Thyroid gland (tissue), 4 donors: ENCODE measurements at regions not wholly inside any gene's neighbourhood (a gene's known extent, or its start where the extent isn't known, plus 50 kb on each side); places are given as distances from the start of the nearest gene placed in this dataset.
A peak's percentile ranks its signal among the peaks of the same experiment; 100 is the strongest.
"Not testable (repeated sequence)": the region's sequence is repeated elsewhere in the genome, so short reads cannot be mapped to it uniquely, and the experiment has no call there.

Experiments used
- DNase-seq, 2 donors: peaks; one replicate each; pipeline ENCODE4 v3.0.0-alpha.2; 2019
- H3K27ac ChIP-seq, 3 donors: fragments of 200-600 bp; sonication (generic); 1 replicate in 2 of 3; 2 replicates in 1 of 3; pipeline ENCODE4 v1.5.1; 2016 to 2019; ENCODE audit warnings: mild to moderate bottlenecking in 1 of 3, moderate library complexity in 1 of 3
- H3K27me3 ChIP-seq: fragments of 200-600 bp; sonication (generic); one replicate; pipeline ENCODE4 v1.5.1; 2019
- H3K36me3 ChIP-seq, 2 donors: fragments of 200-600 bp; sonication (generic); one replicate each; pipeline ENCODE4 v1.5.1; 2016 to 2019
- H3K4me1 ChIP-seq, 2 donors: fragments of 200-600 bp; sonication (generic); one replicate each; pipeline ENCODE4 v1.5.1; 2017 to 2019
- H3K4me3 ChIP-seq, 3 donors: fragments of 200-600 bp; sonication (generic); replicated peaks in 1 of 3; 1 replicate in 2 of 3; 2 replicates in 1 of 3; pipeline ENCODE4 v1.5.1; 2016; ENCODE audit warnings: mild to moderate bottlenecking in 1 of 3
- H3K9me3 ChIP-seq: fragments of 200-600 bp; sonication (generic); one replicate; pipeline ENCODE4 v1.5.1; 2017
- CTCF ChIP-seq, 6 experiments: fragments of 200-600 bp in 3 of 6; fragments of 450-650 bp in 3 of 6; sonication (generic) in 3 of 6; IDR thresholded peaks; one replicate each; pipeline ENCODE4 v1.5.1; 2016 to 2019; ENCODE audit warnings: antibody characterized with exemption in 6 of 6, mild to moderate bottlenecking in 2 of 6, inconsistent platforms in 1 of 6, moderate library complexity in 1 of 6
- POLR2A ChIP-seq, 2 donors: fragments of 450-650 bp; IDR thresholded peaks; one replicate each; pipeline ENCODE4 v1.6.1; 2017; ENCODE audit warnings: antibody characterized with exemption in 2 of 2, mild to moderate bottlenecking in 2 of 2, moderate library complexity in 1 of 2
- WGBS, 2 donors: methylation state at CpG; one replicate each; pipeline ENCODE4 v1.1.5; 2017; 5-methylcytosine and 5-hydroxymethylcytosine counted together
- intact Hi-C: fragments of 100-400 bp; cut with DNase I; formaldehyde crosslinking; loops from one replicate; pipeline ENCODE4 v1.15.1; 2023

DNA sequence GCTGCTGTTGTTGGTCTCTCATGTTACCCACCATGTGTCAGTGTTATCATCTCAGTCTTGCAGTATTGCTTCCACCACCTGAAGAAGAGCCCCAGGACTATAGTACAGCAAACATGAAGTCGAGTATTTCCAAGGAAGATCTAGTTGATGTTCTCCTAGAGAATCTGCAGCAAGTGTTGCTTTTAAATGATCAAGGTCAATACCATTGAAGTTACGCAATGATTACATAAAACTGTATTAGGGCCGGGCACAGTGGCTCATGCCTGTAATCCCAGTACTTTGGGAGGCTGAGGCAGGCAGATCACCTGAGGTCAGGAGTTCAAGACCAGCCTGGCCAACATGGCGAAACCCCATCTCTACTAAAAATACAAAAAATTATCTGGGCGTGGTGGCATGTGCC lies 173.9 kb downstream of the TJP1 start:
- WGBS, 2 donors, result 97 to 98% methylated on average over 5 of the region's 5 CpGs
- H3K27ac ChIP-seq, H3K4me1 ChIP-seq, intact Hi-C loops, H3K9me3 ChIP-seq, DNase-seq, H3K4me3 ChIP-seq, H3K36me3 ChIP-seq, H3K27me3 ChIP-seq: not testable (repeated sequence)

DNA sequence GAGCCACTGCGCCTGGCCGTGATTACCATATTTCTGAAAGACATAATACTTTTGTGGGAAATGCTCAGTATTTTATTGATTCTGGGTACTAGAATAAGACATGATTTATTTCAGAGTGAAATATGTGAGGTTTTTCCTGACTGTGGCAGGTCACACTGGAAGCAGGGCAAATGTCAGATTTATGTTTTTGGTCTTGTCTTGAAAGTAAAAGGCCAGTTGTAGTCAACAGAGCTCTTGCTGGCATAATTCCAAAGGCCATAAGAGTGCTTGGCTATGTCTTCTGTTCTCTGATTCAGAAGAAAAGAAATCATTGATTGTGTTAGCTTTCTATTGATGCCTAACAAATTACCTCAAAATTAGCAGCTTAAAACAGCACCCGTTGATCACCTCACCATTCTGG lies 176.4 kb downstream of the TJP1 start:
- TF ChIP-seq CTCF (IDR thresholded peaks at IDR 0.05) (no peak), POLR2A (IDR thresholded peaks at IDR 0.05) (no peak)
- 96 to 98% methylated on average over 3 of the region's 3 CpGs for WGBS, 2 donors
- no peak for DNase-seq
- H3K9me3 ChIP-seq, result no peaks in the 10 kb centered on the region
- H3K4me1 ChIP-seq, result no peaks in the 10 kb centered on the region
- H3K27ac ChIP-seq, result no peak overlapping the region
- intact Hi-C loops, result no loop called here
- H3K4me3 ChIP-seq, result no peak overlapping the region
- H3K36me3 ChIP-seq, result no peaks in the 10 kb centered on the region
- H3K27me3 ChIP-seq, result no peaks in the 10 kb centered on the region

GRCh38 chr15:29644361-29644760 lies 177.9 kb downstream of the TJP1 start:
- H3K27ac ChIP-seq, H3K36me3 ChIP-seq, H3K9me3 ChIP-seq, H3K27me3 ChIP-seq, intact Hi-C loops, DNase-seq, H3K4me1 ChIP-seq, H3K4me3 ChIP-seq: not testable (repeated sequence)
- 94 to 98% methylated on average over 12 of the region's 12 CpGs for WGBS, 2 donors

DNA sequence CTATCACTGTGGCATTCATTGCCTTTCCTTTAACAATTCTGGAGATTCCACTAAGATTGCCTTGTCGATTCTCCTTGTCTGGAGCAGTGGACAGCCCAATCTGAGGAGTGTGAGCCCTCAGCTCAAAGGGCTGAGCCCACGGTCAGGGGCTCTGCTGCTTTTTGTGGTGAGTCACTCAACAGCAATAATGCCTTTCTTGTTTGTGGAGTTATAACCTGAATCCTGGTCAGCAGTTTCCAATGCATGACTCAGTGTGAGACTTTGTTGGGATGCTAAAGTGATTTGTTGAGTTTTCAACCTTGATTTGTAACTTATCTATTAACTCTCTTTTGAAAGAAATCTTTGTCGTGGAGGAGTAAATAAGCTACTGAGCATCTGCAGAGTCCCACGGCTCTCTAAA lies 183.5 kb downstream of the TJP1 start:
- Histone ChIP-seq H3K4me1 (peaks cover 4 to 12% of the 10 kb centered on the region in 2 donors), H3K27ac (no peak overlapping the region), H3K36me3 (no peaks in the 10 kb centered on the region), H3K4me3 (no peak overlapping the region), H3K9me3 (no peaks in the 10 kb centered on the region), H3K27me3 (no peaks in the 10 kb centered on the region)
- no peak for DNase-seq
- TF ChIP-seq CTCF (IDR thresholded peaks at IDR 0.05) (no peak), POLR2A (IDR thresholded peaks at IDR 0.05) (no peak)
- 78 to 83% methylated on average over 4 of the region's 4 CpGs for WGBS, 2 donors
- intact Hi-C loops, result no loop called here

DNA sequence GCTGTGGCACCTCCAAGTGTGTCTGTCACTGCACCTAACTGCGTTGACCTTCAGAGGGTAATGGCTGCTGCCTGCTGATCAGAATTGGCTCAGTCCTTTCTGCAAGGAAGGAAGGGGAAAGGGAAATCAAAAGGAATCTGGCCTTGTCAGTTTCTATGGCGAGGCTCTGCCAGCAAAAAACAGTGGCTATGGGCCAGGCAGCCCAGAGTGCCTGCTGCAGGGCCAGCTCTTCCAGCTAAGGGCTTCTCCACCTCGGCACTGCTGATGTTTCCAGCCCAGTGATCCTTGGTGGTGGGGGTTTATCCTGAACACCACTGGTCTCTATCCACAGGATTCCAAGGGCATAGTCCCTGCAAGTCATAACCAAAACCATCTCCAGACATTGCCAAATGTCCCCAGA lies 184.3 kb downstream of the TJP1 start:
- DNase-seq, result peak; percentile 45 to 57
- no peak overlapping the region for H3K4me3 ChIP-seq
- no peaks in the 10 kb centered on the region for H3K9me3 ChIP-seq
- peaks cover 4 to 12% of the 10 kb centered on the region in 2 donors for H3K4me1 ChIP-seq
- WGBS, 2 donors, result 61% methylated on average over 3 of the region's 3 CpGs
- no peaks in the 10 kb centered on the region for H3K27me3 ChIP-seq
- H3K27ac ChIP-seq, result no peak overlapping the region
- intact Hi-C loops, result no loop called here
- no peak for TF ChIP-seq POLR2A (IDR thresholded peaks at IDR 0.05)
- no peak for TF ChIP-seq CTCF (IDR thresholded peaks at IDR 0.05)
- H3K36me3 ChIP-seq, result no peaks in the 10 kb centered on the region

DNA sequence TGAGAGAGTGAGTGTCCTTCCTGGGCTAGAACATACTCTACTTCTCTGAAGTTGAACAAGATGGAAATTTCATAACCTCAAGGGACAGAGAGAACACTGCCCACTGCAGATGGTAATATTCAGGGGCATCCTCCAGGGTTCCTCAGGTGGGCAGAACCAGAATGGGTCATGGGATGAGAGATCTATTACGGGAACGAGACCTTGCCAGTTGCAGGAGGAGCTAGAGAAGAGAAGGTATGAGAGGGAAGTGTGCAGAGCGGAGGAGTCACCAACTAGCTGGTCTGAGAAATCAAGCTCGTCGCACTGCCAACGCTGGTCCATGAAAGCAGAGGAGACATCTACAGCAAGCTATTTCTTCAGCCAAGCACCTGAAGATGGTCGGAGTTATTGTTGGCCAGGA lies 184.7 kb downstream of the TJP1 start:
- Histone ChIP-seq H3K27me3 (no peaks in the 10 kb centered on the region), H3K9me3 (no peaks in the 10 kb centered on the region), H3K4me3 (no peak overlapping the region), H3K27ac (no peak overlapping the region), H3K36me3 (no peaks in the 10 kb centered on the region), H3K4me1 (peaks cover 4 to 12% of the 10 kb centered on the region in 2 donors)
- DNase-seq, result no peak
- 96 to 97% methylated on average over 7 of the region's 7 CpGs for WGBS, 2 donors
- TF ChIP-seq CTCF (IDR thresholded peaks at IDR 0.05), result no peak
- no peak for TF ChIP-seq POLR2A (IDR thresholded peaks at IDR 0.05)
- intact Hi-C loops, result no loop called here
